ENCODE measurements at regions not wholly inside any gene's neighbourhood (a gene's known extent, or its start where the extent isn't known, plus 50 kb on each side); places are given as distances from the start of the nearest gene placed in this dataset.

GRCh38 chr21:41566500-41567014 lies 58.6 kb upstream of the TMPRSS2 start:
- no peak for DNase-seq (ENCODE audit: low spot score)

- no peak for DNase-seq (ENCODE audit: low spot score)
These were observed 57.6 kb upstream of the TMPRSS2 start for GRCh38 chr21:41565550-41565949.

GRCh38 chr21:41564871-41565274 lies 56.9 kb upstream of the TMPRSS2 start:
- no peak for DNase-seq (ENCODE audit: low spot score)

GRCh38 chr21:41562101-41563000 lies 54.4 kb upstream of the TMPRSS2 start:
- no peak for DNase-seq (ENCODE audit: low spot score)

GRCh38 chr21:41561701-41562100 lies 53.7 kb upstream of the TMPRSS2 start:
- no peak for DNase-seq (ENCODE audit: low spot score)

GRCh38 chr21:41560661-41561158 lies 52.8 kb upstream of the TMPRSS2 start:
- no peak for DNase-seq (ENCODE audit: low spot score)

- DNase-seq (ENCODE audit: low spot score): no peak
These were observed 52.0 kb upstream of the TMPRSS2 start for GRCh38 chr21:41559658-41560631.

GRCh38 chr21:41558842-41559241 lies 50.9 kb upstream of the TMPRSS2 start:
- no peak for DNase-seq (ENCODE audit: low spot score)

GRCh38 chr21:41557884-41558283 lies 49.9 kb upstream of the TMPRSS2 start:
- DNase-seq (ENCODE audit: low spot score): no peak

All from iPS-NIHi11 (cell line).